Central memory CD8-positive, alpha-beta T cell (primary cell): ENCODE measurements at regions not wholly inside any gene's neighbourhood (a gene's known extent, or its start where the extent isn't known, plus 50 kb on each side); places are given as distances from the start of the nearest gene placed in this dataset.

Source experiments
- ATAC-seq: fragments of 150-1000 bp; cut with Tn5 transposase; replicated peaks from 2 replicates; pipeline ENCODE4 v1.10.0; 2022; ENCODE audit warnings: mild to moderate bottlenecking, moderate FRiP score, moderate number of reproducible peaks; ENCODE audit not compliant: poor library complexity, severe bottlenecking; ENCODE audit errors: extremely low read depth
- DNase-seq, 2 donors: peaks; one replicate each; pipeline ENCODE4 v3.0.0; 2021; ENCODE audit warnings: low spot score in 2 of 2
- H3K27ac Mint-ChIP-seq: one replicate; pipeline ENCODE4 v1.8.0; 2022; ENCODE audit warnings: low read depth, mild to moderate bottlenecking, moderate library complexity, mixed read lengths
- H3K27me3 Mint-ChIP-seq: one replicate; pipeline ENCODE4 v1.8.0; 2022; ENCODE audit warnings: mixed read lengths
- H3K36me3 Mint-ChIP-seq: one replicate; pipeline ENCODE4 v1.8.0; 2022; ENCODE audit warnings: mild to moderate bottlenecking, moderate library complexity, mixed read lengths; ENCODE audit not compliant: insufficient read depth
- H3K4me1 Mint-ChIP-seq: one replicate; pipeline ENCODE4 v1.8.0; 2022; ENCODE audit warnings: mixed read lengths
- H3K4me3 Mint-ChIP-seq: one replicate; pipeline ENCODE4 v1.8.0; 2022; ENCODE audit warnings: mild to moderate bottlenecking, moderate library complexity, mixed read lengths
- H3K9me3 Mint-ChIP-seq: one replicate; pipeline ENCODE4 v1.8.0; 2022; ENCODE audit warnings: mixed read lengths

- Mint-ChIP-seq H3K4me1 (no peaks in the 10 kb centered on the region), H3K4me3 (no peak overlapping the region), H3K36me3 (no peaks in the 10 kb centered on the region), H3K9me3 (no peaks in the 10 kb centered on the region), H3K27me3 (no peaks in the 10 kb centered on the region), H3K27ac (no peak overlapping the region)
- DNase-seq (no peak), ATAC-seq (no peak)
Measured at GRCh38 chr7:115883629-115884028, 146.9 kb downstream of the TFEC start.

GRCh38 chr7:115881476-115881875, 149.1 kb downstream of the TFEC start:
- no peaks in the 10 kb centered on the region for H3K4me1 Mint-ChIP-seq
- H3K27ac Mint-ChIP-seq = no peak overlapping the region
- H3K4me3 Mint-ChIP-seq = no peak overlapping the region
- ATAC-seq (no peak), DNase-seq (no peak)
- H3K27me3 Mint-ChIP-seq = peaks cover 2% of the 10 kb centered on the region
- H3K36me3 Mint-ChIP-seq = no peaks in the 10 kb centered on the region
- no peaks in the 10 kb centered on the region for H3K9me3 Mint-ChIP-seq

- H3K27me3 Mint-ChIP-seq = peaks cover 9% of the 10 kb centered on the region
Measured at GRCh38 chr7:115879171-115879570, 151.4 kb downstream of the TFEC start.

GRCh38 chr7:115869801-115870200, 160.8 kb downstream of the TFEC start:
- H3K27me3 Mint-ChIP-seq = no peaks in the 10 kb centered on the region
- DNase-seq (no peak), ATAC-seq (no peak)
- H3K4me1 Mint-ChIP-seq = no peaks in the 10 kb centered on the region
- no peaks in the 10 kb centered on the region for H3K36me3 Mint-ChIP-seq
- no peak overlapping the region for H3K27ac Mint-ChIP-seq
- H3K4me3 Mint-ChIP-seq = no peak overlapping the region
- H3K9me3 Mint-ChIP-seq = peaks cover 5% of the 10 kb centered on the region

More at GRCh38 chr7:115879171-115879570, 151.4 kb downstream of the TFEC start:
- Mint-ChIP-seq H3K4me3 (no peak overlapping the region), H3K9me3 (no peaks in the 10 kb centered on the region), H3K4me1 (no peaks in the 10 kb centered on the region), H3K36me3 (no peaks in the 10 kb centered on the region), H3K27ac (no peak overlapping the region)
- DNase-seq = no peak
- no peak for ATAC-seq

GRCh38 chr7:115869190-115869589, 161.4 kb downstream of the TFEC start:
- Mint-ChIP-seq H3K4me1 (no peaks in the 10 kb centered on the region), H3K27ac (no peak overlapping the region), H3K4me3 (no peak overlapping the region), H3K9me3 (peaks cover 5% of the 10 kb centered on the region), H3K36me3 (no peaks in the 10 kb centered on the region), H3K27me3 (no peaks in the 10 kb centered on the region)
- DNase-seq (no peak), ATAC-seq (no peak)

GRCh38 chr7:115868369-115868768, 162.2 kb downstream of the TFEC start:
- ATAC-seq = no peak
- no peaks in the 10 kb centered on the region for H3K4me1 Mint-ChIP-seq
- peaks cover 5% of the 10 kb centered on the region for H3K9me3 Mint-ChIP-seq
- no peaks in the 10 kb centered on the region for H3K36me3 Mint-ChIP-seq
- no peak overlapping the region for H3K27ac Mint-ChIP-seq
- DNase-seq = no peak
- no peak overlapping the region for H3K4me3 Mint-ChIP-seq
- H3K27me3 Mint-ChIP-seq = no peaks in the 10 kb centered on the region

- Mint-ChIP-seq H3K27me3 (no peaks in the 10 kb centered on the region), H3K4me1 (no peaks in the 10 kb centered on the region)
Measured at GRCh38 chr7:115864082-115864481, 166.5 kb downstream of the TFEC start.

GRCh38 chr7:115851291-115851690, 179.3 kb downstream of the TFEC start:
- Mint-ChIP-seq H3K4me1 (no peaks in the 10 kb centered on the region), H3K27ac (no peak overlapping the region), H3K9me3 (no peaks in the 10 kb centered on the region), H3K27me3 (peaks cover 11% of the 10 kb centered on the region), H3K36me3 (no peaks in the 10 kb centered on the region), H3K4me3 (no peak overlapping the region)
- DNase-seq = no peak
- ATAC-seq = no peak

More at GRCh38 chr7:115864082-115864481, 166.5 kb downstream of the TFEC start:
- H3K4me3 Mint-ChIP-seq = no peak overlapping the region
- no peaks in the 10 kb centered on the region for H3K36me3 Mint-ChIP-seq
- ATAC-seq (no peak), DNase-seq (no peak)
- H3K9me3 Mint-ChIP-seq = no peaks in the 10 kb centered on the region
- no peak overlapping the region for H3K27ac Mint-ChIP-seq

- Mint-ChIP-seq H3K4me1 (no peaks in the 10 kb centered on the region), H3K27ac (no peak overlapping the region), H3K9me3 (no peaks in the 10 kb centered on the region), H3K27me3 (peaks cover 11% of the 10 kb centered on the region), H3K36me3 (no peaks in the 10 kb centered on the region), H3K4me3 (no peak overlapping the region)
- DNase-seq = no peak
- no peak for ATAC-seq
Measured at GRCh38 chr7:115850774-115851173, 179.8 kb downstream of the TFEC start.

- Mint-ChIP-seq H3K4me3 (no peak overlapping the region), H3K27ac (no peak overlapping the region), H3K9me3 (no peaks in the 10 kb centered on the region), H3K36me3 (no peaks in the 10 kb centered on the region), H3K4me1 (no peaks in the 10 kb centered on the region), H3K27me3 (peaks cover 11% of the 10 kb centered on the region)
- no peak for ATAC-seq
- DNase-seq = no peak
Measured at GRCh38 chr7:115844857-115845256, 185.7 kb downstream of the TFEC start.

- Mint-ChIP-seq H3K27me3 (no peaks in the 10 kb centered on the region), H3K9me3 (no peaks in the 10 kb centered on the region), H3K27ac (no peak overlapping the region), H3K36me3 (no peaks in the 10 kb centered on the region), H3K4me3 (no peak overlapping the region), H3K4me1 (no peaks in the 10 kb centered on the region)
- ATAC-seq (no peak), DNase-seq (no peak)
Measured at GRCh38 chr7:115840702-115841101, 189.9 kb downstream of the TFEC start.

GRCh38 chr7:115838829-115839228, 191.7 kb downstream of the TFEC start:
- no peak for ATAC-seq
- Mint-ChIP-seq H3K4me3 (no peak overlapping the region), H3K36me3 (no peaks in the 10 kb centered on the region), H3K27me3 (no peaks in the 10 kb centered on the region), H3K4me1 (no peaks in the 10 kb centered on the region), H3K9me3 (no peaks in the 10 kb centered on the region), H3K27ac (no peak overlapping the region)
- DNase-seq = no peak

GRCh38 chr7:115831371-115831770, 199.2 kb downstream of the TFEC start:
- ATAC-seq (no peak), DNase-seq (no peak)
- H3K27me3 Mint-ChIP-seq = no peaks in the 10 kb centered on the region
- no peaks in the 10 kb centered on the region for H3K9me3 Mint-ChIP-seq
- no peaks in the 10 kb centered on the region for H3K36me3 Mint-ChIP-seq
- H3K4me1 Mint-ChIP-seq = no peaks in the 10 kb centered on the region
- no peak overlapping the region for H3K4me3 Mint-ChIP-seq
- H3K27ac Mint-ChIP-seq = no peak overlapping the region
